Anterior cingulate cortex (tissue), 58 donors: ENCODE measurements at regions not wholly inside any gene's neighbourhood (a gene's known extent, or its start where the extent isn't known, plus 50 kb on each side); places are given as distances from the start of the nearest gene placed in this dataset.
A peak's percentile ranks its signal among the peaks of the same experiment; 100 is the strongest.

Source experiments
- DNase-seq, 58 donors: peaks; one replicate each; lab custom pipeline; 2025; lab: John Stamatoyannopoulos, UW

- DNase-seq, result no peak
Observed at GRCh38 chr13:111923991-111924677, 142.8 kb upstream of the SOX1 start.

- DNase-seq, result no peak
Observed at GRCh38 chr13:111924678-111925075, 142.3 kb upstream of the SOX1 start.

- no peak for DNase-seq
Observed at GRCh38 chr13:111925146-111925875, 141.6 kb upstream of the SOX1 start.

- DNase-seq, result no peak
Observed at GRCh38 chr13:111926501-111927180, 140.3 kb upstream of the SOX1 start.

- no peak for DNase-seq
Observed at GRCh38 chr13:111927181-111927540, 139.8 kb upstream of the SOX1 start.

GRCh38 chr13:111929036-111929616 is 137.8 kb upstream of the SOX1 start:
- no peak for DNase-seq

GRCh38 chr13:111936267-111936925 is 130.6 kb upstream of the SOX1 start:
- DNase-seq, result no peak

- peak in 1 of 58 donors; percentile 6 for DNase-seq
Observed at GRCh38 chr13:111937777-111938311, 129.1 kb upstream of the SOX1 start.

- DNase-seq, result no peak
Observed at GRCh38 chr13:111938741-111939665, 127.9 kb upstream of the SOX1 start.

- DNase-seq, result no peak
Observed at GRCh38 chr13:111939666-111940278, 127.2 kb upstream of the SOX1 start.

GRCh38 chr13:111940892-111941291 is 126.1 kb upstream of the SOX1 start:
- no peak for DNase-seq

- DNase-seq, result no peak
Observed at GRCh38 chr13:111941845-111942447, 125.0 kb upstream of the SOX1 start.

GRCh38 chr13:111943229-111943795 is 123.6 kb upstream of the SOX1 start:
- DNase-seq, result no peak

GRCh38 chr13:111944171-111944583 is 122.8 kb upstream of the SOX1 start:
- no peak for DNase-seq

- DNase-seq, result no peak
Observed at GRCh38 chr13:111945086-111945485, 121.9 kb upstream of the SOX1 start.

GRCh38 chr13:111946214-111946613 is 120.7 kb upstream of the SOX1 start:
- DNase-seq, result no peak

- DNase-seq, result no peak
Observed at GRCh38 chr13:111947026-111947810, 119.7 kb upstream of the SOX1 start.
